ENCODE measurements at regions not wholly inside any gene's neighbourhood (a gene's known extent, or its start where the extent isn't known, plus 50 kb on each side); places are given as distances from the start of the nearest gene placed in this dataset.

DNA sequence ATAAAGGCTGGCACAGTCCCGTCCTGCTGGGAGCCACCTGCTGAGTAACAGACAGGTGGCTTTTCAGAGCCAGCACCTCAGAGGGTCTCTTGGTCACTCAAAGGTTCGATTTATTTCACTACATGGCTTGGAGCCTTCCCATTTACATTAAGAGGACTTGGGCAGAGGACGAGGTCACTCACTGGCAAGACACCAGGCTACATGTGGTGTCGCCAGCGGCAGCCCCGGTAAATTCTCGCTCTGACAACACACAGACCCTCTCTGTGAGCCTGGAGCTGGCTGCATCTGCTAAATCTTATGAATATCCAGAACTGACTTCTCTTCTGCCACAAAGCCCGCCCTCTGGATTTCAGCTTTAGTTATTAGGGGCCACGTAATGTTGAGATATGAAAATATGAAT lies 254.7 kb downstream of the VAPA start:
- TF ChIP-seq, protein P1, sequence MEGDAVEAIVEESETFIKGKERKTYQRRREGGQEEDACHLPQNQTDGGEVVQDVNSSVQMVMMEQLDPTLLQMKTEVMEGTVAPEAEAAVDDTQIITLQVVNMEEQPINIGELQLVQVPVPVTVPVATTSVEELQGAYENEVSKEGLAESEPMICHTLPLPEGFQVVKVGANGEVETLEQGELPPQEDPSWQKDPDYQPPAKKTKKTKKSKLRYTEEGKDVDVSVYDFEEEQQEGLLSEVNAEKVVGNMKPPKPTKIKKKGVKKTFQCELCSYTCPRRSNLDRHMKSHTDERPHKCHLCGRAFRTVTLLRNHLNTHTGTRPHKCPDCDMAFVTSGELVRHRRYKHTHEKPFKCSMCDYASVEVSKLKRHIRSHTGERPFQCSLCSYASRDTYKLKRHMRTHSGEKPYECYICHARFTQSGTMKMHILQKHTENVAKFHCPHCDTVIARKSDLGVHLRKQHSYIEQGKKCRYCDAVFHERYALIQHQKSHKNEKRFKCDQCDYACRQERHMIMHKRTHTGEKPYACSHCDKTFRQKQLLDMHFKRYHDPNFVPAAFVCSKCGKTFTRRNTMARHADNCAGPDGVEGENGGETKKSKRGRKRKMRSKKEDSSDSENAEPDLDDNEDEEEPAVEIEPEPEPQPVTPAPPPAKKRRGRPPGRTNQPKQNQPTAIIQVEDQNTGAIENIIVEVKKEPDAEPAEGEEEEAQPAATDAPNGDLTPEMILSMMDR (IDR thresholded peaks at IDR 0.05) = no peak
- TF ChIP-seq POLR2A (IDR thresholded peaks at IDR 0.05) = no peak
- TF ChIP-seq POLR2AphosphoS5 (IDR thresholded peaks at IDR 0.05) = no peak
- no peak for TF ChIP-seq EP300 (IDR thresholded peaks at IDR 0.05; ENCODE audit: low read depth)
